GM18951 (cell line): ENCODE measurements at regions not wholly inside any gene's neighbourhood (a gene's known extent, or its start where the extent isn't known, plus 50 kb on each side); places are given as distances from the start of the nearest gene placed in this dataset.

Experiments
- POLR2A ChIP-seq: IDR thresholded peaks from 4 replicates; pipeline ENCODE4 v1.6.1; 2011; ENCODE audit warnings: mild to moderate bottlenecking; ENCODE audit not compliant: insufficient read length, insufficient read depth; ENCODE audit errors: extremely low read depth
- in situ Hi-C: fragments of 300-500 bp; cut with MboI; formaldehyde crosslinking; loops from one replicate; pipeline ENCODE4 v1.12.0; 2022; ENCODE audit warnings: low sequenced_read_pairs, mixed read lengths, inconsistent platforms; ENCODE audit not compliant: unreplicated experiment

DNA sequence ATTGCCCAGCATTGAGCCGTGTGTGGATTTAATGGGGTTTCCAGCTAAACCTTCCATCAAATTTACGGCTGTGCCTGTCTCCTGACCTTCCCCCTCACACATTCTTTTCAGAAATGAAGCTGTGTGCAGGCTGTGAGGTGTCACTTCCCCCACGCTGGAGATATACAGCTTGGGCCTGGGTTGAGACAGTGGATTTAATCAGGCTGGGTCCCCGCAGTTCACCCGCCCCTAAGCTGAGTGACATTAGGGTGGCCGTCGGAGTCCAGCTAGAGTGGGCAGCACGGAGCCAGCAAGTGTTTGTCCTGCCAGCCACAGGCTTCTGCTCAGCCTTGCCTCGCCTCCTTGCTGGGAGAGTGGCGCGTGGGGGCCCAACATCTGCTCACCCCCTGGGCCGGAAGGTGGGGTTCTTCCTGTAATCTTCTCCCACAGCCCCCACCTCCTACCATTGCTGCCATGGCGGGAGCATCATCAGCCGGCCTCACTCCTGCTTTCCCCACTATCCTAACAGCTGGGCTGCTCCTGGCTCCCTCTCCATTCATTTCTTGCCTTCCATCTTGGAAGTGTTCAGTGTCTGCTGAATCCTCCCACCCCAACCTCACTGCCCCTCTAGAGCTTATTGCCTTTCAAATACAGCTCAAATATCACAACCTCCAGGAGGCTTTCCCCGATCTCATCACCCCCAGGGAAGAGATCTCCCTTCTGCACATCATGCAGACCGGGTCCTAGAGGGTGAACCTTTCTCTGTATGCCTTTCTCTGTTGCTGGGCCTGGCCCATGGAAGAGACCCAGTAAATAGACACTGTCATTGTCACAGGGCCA, 149.0 kb downstream of the GLI2 start:
- TF ChIP-seq POLR2A = no peak
- in situ Hi-C loops = no loop called here

DNA sequence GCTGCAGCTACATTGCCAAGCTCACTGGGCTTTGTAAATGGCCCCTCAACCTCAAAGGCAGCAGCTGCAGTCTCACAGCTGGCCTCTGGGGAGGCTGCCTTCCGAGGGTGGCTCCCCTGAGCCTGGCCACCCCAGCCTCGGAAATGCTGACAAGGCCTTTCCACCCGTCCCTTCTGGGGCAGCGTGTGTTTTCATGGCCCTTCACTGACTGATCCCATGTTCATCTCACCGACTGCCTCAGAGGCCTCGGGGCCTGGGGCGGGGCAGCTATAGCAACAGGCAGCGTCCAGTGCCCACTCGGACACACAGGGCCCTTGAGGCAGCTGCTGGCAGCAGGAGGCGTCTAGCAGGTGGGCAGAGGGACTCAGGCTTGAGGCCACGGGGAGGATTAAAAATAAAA, 149.7 kb downstream of the GLI2 start:
- no peak for TF ChIP-seq POLR2A
- in situ Hi-C loops = no loop called here

DNA sequence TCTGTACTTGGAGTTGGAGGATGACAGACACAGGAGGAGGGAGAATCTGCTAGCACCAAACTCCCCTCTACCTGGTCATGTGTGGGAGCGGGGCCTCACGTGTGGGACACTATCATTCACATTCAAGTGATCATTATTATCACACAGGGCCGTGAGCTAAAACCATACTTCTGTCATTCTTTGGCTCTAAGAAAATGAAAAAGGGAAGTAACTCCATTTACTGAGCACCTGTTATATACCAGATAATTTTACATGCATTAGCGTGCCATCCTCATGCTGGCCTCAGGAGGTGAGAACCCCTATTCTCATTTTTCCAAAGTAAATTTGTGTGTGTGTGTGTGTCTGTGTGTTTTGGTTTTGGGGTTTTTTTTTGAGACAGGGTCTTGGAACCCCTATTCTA, 150.1 kb downstream of the GLI2 start:
- in situ Hi-C loops = no loop called here
- TF ChIP-seq POLR2A = no peak

DNA sequence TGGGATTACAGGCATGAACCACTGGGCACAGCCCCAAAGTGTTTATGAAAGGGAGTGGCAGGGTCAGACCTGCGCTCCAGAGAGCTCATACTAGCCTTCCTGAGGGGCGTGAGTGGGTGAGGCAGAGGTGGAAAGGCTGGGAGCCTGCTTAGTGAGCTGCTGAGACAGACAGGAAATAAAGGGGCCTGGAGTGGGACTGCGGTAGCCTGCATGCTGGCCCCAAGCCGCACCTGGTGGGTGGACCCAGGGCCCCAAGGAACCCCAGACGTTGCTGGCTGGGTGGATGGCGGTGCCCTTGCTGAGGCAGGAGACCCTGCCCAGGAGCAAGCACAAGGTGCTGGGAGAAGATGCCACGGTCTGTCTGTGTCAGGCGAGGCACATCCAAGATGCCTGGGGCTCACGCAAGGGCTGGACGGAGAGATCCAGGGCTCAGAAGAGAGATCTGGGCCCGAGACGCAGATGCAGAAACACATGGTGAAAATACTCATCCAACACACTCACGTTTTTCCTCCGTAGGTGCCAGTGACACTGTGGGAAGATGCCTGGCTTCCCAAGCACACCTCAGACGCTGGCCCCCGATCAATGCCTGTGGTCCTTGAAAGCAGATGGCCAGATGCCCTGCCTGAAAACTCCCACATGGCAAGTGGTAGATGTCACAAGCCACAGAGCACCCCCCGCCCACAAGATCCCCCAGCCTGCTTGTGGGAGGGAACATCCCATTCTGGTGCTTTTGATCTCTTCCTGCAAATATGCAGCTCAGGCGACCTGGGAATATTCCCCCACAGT, 151.1 kb downstream of the GLI2 start:
- in situ Hi-C loops = no loop called here
- no peak for TF ChIP-seq POLR2A

DNA sequence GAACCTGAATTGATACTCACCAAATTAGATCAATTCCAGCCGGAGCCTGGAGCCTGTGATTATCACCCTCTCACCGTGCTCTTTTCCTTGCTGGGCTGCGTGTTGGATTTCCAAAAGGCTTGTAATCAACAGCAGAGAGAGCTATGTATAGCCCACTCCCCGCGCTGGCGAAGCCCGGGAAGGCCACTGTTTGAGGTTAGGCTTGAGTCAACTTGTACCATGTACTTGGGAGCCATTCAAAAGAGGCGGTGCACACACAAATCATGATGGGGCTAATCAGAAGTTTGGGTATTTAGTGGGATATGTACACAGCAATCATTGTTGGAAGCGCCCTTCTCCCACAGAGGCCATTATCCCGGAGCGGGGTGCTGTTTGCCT, 151.6 kb downstream of the GLI2 start:
- in situ Hi-C loops = no loop called here
- TF ChIP-seq POLR2A = no peak

DNA sequence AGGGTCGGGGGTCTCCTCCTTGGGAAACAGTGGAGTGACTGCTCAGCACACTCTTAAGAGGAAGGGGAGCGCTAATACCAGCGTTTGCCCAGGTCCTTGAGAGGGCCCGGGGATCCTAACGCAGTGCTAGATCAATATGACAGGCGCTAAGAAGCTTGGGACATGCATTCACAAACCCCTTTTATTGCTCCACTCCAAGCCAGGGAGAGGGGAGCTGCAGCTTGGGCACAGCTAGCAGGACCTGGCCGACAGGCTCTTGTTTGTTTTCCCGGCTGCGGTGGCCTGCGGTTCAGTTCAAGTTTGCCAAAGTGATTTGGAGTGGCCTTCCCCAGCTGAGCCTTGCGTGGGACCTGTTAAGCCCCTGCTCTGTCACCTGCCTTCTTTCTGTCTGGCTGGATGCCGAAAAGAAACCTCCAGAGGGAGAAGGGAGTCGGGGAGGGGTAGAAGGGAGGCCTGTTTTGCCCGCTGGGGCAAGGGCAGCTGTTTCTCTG, 152.1 kb downstream of the GLI2 start:
- no peak for TF ChIP-seq POLR2A

DNA sequence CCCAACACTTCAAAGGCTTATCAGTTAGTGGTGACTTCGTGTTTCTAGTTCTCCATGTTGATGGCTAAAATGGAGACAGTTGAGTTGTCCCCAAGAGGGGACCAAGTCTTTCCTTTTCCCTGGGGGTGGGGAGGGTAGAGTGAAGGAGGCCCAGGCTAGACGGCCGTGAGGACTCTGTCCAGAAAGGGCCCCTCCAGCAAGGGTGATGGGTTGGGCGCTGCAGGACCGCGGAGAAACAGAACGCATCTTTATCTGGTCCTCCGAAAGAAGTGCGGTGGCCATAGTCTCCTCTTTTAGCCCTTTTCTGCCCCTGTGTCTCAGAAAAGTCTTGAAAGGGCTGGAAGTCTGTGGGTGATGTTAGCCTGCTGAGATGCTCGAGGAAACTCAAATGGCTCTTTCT, 153.2 kb downstream of the GLI2 start:
- in situ Hi-C loops = no loop called here

More for the DNA sequence above, 152.1 kb downstream of the GLI2 start:
- in situ Hi-C loops = no loop called here

DNA sequence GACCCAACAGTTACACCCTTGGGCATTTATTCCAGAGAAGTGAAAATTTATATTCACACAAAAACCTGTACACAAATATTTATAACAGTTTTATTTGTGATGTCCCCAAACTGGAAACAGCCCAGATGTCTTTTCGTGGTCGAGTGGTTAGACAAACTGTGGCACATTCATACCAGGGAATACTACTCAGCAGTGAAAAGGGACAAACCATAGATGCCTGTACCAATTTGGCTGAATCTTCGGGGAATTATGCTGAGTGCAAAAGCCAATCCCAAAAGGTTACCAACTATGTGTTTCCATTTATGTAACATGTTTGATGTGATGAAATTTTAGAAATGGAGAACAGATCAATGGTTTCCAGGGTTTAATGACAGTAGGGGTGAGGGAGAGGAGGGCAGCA, 154.3 kb downstream of the GLI2 start:
- TF ChIP-seq POLR2A = no peak
- in situ Hi-C loops = no loop called here

More for the DNA sequence above, 153.2 kb downstream of the GLI2 start:
- TF ChIP-seq POLR2A = no peak

DNA sequence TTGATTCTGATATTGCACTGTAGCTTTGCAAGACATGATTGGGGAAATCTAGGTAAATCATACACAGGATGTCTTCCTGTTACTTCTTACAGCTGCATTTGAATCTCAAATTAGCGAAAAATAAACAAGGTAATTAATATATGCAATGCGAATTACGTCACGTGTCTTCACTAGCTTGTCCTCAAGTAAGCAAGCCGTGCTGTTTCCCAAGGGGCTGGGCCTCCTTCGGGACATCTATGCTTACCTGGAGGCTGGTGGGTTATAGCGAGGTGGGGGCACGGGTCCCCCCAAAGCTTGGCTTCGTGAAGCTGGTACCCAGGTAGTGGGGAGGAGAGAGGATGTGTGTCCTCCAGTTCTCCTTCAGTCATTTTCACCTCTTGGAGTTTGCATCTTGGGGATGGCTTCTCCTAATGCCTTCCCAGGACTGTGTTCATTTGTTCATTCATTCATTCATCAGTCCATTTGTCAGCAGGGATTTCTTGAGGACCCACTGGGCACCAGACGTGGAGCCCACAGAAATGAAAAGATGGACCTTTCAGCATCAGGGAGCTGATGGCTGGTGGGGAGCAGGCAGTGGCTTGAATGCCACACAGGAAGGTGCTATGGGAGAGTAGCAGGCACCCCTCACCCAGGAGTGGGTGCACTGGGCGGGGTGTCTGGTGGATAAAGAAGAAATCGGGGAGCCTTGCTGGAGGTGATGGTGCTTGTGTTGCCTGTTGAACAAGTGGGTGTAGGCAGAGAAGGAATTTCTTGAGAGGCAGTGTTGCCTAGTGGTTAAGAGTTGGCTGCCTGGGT, 155.1 kb downstream of the GLI2 start:
- TF ChIP-seq POLR2A = no peak
- in situ Hi-C loops = no loop called here

DNA sequence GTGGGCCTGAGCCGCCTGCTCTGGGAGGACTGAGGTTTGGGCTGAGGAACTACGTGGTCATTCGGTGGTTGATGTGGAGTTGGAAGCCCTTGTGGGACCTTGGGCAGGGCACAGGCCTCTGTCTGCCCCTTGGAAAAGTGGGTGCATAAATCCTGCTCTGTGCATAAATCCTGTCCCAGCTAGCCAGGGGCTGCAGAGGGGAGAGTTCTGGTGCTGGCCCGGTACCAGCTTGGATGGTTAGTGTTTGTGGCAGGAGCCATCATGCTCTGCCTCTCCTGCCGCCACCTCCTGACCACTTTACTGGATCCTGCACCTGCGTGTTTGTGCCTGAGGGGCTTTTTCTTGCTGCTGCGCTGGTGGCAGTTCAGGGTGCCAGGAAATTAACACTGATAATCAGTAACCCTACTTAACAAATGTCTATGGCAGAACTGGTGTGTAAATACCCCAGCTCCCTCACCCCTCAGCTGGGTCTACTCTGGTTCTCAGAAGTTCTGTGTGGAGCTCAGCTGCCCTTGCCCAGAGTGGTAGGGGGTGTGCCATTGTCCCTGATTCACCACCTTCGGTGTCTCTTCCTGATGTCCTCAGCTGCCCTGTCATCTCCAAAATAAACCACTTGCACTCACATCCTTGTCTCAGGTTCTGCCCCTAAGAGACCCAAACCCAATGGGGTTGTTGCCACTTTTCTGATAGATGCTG, 156.8 kb downstream of the GLI2 start:
- no peak for TF ChIP-seq POLR2A

DNA sequence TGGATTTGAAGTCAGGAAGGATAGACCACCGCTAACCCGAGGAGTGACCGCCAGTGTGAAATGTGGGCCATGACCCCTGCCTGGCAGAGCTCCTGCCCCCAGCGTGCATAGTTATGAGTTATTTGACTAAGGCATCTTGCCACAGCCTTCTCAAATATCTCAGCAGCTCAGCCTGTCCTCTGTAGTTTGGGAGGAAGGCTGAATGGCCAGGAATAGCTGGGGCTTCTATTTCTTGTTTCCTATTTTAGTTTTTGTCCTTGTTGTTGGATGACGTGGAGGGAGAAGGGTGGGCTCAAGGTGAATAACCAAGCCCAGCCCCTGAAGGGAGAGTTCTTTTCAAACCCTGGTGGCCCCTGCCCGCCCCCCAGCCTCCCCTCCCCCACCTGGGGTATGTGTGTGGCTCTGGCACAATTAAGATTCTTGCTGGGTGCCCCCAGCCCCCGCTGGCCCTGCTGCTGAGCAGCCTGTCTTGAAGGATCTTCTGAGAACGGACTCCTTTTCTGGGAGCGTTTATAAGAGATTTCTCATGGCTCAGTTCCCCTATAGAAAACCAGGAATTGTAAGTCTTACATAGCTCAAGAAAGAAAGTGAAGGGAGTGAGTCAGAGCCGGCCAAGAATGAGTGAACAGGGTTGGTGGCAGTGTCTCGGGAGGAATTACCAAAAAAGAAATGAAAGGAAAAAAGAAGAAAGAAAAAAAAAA, 157.4 kb downstream of the GLI2 start:
- TF ChIP-seq POLR2A = no peak
- in situ Hi-C loops = no loop called here

More for the DNA sequence above, 156.8 kb downstream of the GLI2 start:
- in situ Hi-C loops = no loop called here
